ENCODE measurements at regions not wholly inside any gene's neighbourhood (a gene's known extent, or its start where the extent isn't known, plus 50 kb on each side); places are given as distances from the start of the nearest gene placed in this dataset.

GRCh38 chr6:19004176-19004575, 617.0 kb downstream of the RNF144B start:
- no peaks in the 10 kb centered on the region for H3F3A ChIP-seq (ENCODE audit: insufficient read depth, low read depth)
- intact Hi-C loops (cut with micrococcal nuclease; ENCODE audit: unreplicated experiment): no loop called here
- CTCF ChIA-PET: no interaction called here

GRCh38 chr6:19009769-19010168, 622.6 kb downstream of the RNF144B start:
- no peak for DNase-seq
- no peaks in the 10 kb centered on the region for H3K36me3 ChIP-seq (ENCODE audit: low read depth)

More at GRCh38 chr6:19004176-19004575, 617.0 kb downstream of the RNF144B start:
- H3K4me2 ChIP-seq: no peak overlapping the region
- BruUV-seq (replicated peaks): no TSS peak
- H3K36me3 ChIP-seq (ENCODE audit: low read depth): no peaks in the 10 kb centered on the region
- no peaks in the 10 kb centered on the region; the same call in 1 of the 2 replicates for H3K9me2 ChIP-seq (ENCODE audit: insufficient read depth)
- TF ChIP-seq EZH2 (IDR thresholded peaks at IDR 0.05; ENCODE audit: low read depth) (no peak), CTCF (conservative IDR thresholded peaks at IDR 0.05) (no peak)
- no peak overlapping the region for H3K4me3 ChIP-seq
- H2AFZ ChIP-seq: no peak overlapping the region
- H3K4me1 ChIP-seq (replicated peaks; ENCODE audit: insufficient read depth): no peaks in the 10 kb centered on the region
- H3K9me3 ChIP-seq (ENCODE audit: insufficient read depth, low read depth): no peaks in the 10 kb centered on the region
- POLR2A ChIA-PET (ENCODE audit: unreplicated experiment): no interaction called here
- no peaks in the 10 kb centered on the region for H4K20me1 ChIP-seq (ENCODE audit: insufficient read depth)
- no peaks in the 10 kb centered on the region for H3K79me2 ChIP-seq (ENCODE audit: low read depth)
- H3K27me3 ChIP-seq (ENCODE audit: insufficient read depth, low read depth): no peaks in the 10 kb centered on the region
- H3K27ac ChIP-seq: no peak overlapping the region
- DNase-seq: no peak

GRCh38 chr6:19013026-19013705, 626.0 kb downstream of the RNF144B start:
- Histone ChIP-seq H3K4me3 (no peak overlapping the region), H3K79me2 (ENCODE audit: low read depth) (no peaks in the 10 kb centered on the region), H3K4me1 (replicated peaks; ENCODE audit: insufficient read depth) (no peaks in the 10 kb centered on the region; the same call in 1 of the 2 replicates), H4K20me1 (ENCODE audit: insufficient read depth) (no peaks in the 10 kb centered on the region), H3K36me3 (ENCODE audit: low read depth) (no peaks in the 10 kb centered on the region), H3F3A (ENCODE audit: insufficient read depth, low read depth) (no peaks in the 10 kb centered on the region), H3K9me3 (ENCODE audit: insufficient read depth, low read depth) (no peaks in the 10 kb centered on the region; the same call in 1 of the 2 replicates), H3K27me3 (ENCODE audit: insufficient read depth, low read depth) (no peaks in the 10 kb centered on the region), H3K4me2 (no peak overlapping the region), H3K9me2 (ENCODE audit: insufficient read depth) (no peaks in the 10 kb centered on the region), H3K27ac (no peak overlapping the region), H2AFZ (no peak overlapping the region)
- TF ChIP-seq CTCF (conservative IDR thresholded peaks at IDR 0.05): no peak
- TF ChIP-seq EZH2 (IDR thresholded peaks at IDR 0.05; ENCODE audit: low read depth): no peak
- no peak for DNase-seq
- ChIA-PET CTCF (no interaction called here), POLR2A (ENCODE audit: unreplicated experiment) (no interaction called here)
- BruUV-seq (replicated peaks): no TSS peak
- intact Hi-C loops (cut with micrococcal nuclease; ENCODE audit: unreplicated experiment): no loop called here

More at GRCh38 chr6:19009769-19010168, 622.6 kb downstream of the RNF144B start:
- no peaks in the 10 kb centered on the region for H4K20me1 ChIP-seq (ENCODE audit: insufficient read depth)
- ChIA-PET POLR2A (ENCODE audit: unreplicated experiment) (no interaction called here), CTCF (no interaction called here)
- intact Hi-C loops (cut with micrococcal nuclease; ENCODE audit: unreplicated experiment): no loop called here
- no peaks in the 10 kb centered on the region; the same call in 1 of the 2 replicates for H3K9me3 ChIP-seq (ENCODE audit: insufficient read depth, low read depth)
- H3K27me3 ChIP-seq (ENCODE audit: insufficient read depth, low read depth): no peaks in the 10 kb centered on the region
- H3K4me2 ChIP-seq: no peak overlapping the region
- H3K27ac ChIP-seq: no peak overlapping the region
- H3K4me3 ChIP-seq: no peak overlapping the region
- no peaks in the 10 kb centered on the region; the same call in 1 of the 2 replicates for H3K4me1 ChIP-seq (replicated peaks; ENCODE audit: insufficient read depth)
- no peak overlapping the region for H2AFZ ChIP-seq
- TF ChIP-seq CTCF (conservative IDR thresholded peaks at IDR 0.05): no peak
- no peak for TF ChIP-seq EZH2 (IDR thresholded peaks at IDR 0.05; ENCODE audit: low read depth)
- no peaks in the 10 kb centered on the region for H3F3A ChIP-seq (ENCODE audit: insufficient read depth, low read depth)
- no peaks in the 10 kb centered on the region for H3K9me2 ChIP-seq (ENCODE audit: insufficient read depth)
- H3K79me2 ChIP-seq (ENCODE audit: low read depth): no peaks in the 10 kb centered on the region
- BruUV-seq (replicated peaks): no TSS peak

Measured in PC-9 (cell line).